ENCODE measurements at regions not wholly inside any gene's neighbourhood (a gene's known extent, or its start where the extent isn't known, plus 50 kb on each side); places are given as distances from the start of the nearest gene placed in this dataset.

DNA sequence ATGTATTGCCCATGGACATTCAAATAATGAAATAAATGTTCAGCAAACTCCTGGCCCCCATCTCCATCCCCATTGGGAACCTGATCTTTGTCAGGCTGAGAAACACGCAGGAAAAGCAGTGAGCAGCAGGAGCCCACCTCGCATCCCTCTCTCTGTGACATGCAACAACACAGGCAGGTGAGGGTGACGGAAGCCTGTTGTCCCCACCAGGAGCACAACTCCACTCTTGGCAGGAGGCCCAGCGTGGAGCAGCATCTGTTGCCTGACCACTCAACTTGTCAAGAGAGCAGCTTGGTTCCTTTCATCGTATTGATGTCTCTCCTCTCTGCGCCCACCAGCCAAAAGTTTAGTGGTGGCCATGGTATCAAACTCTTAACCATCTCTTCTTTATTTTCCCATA lies 586.9 kb upstream of the ARID1B start:
- TF ChIP-seq, protein P1, sequence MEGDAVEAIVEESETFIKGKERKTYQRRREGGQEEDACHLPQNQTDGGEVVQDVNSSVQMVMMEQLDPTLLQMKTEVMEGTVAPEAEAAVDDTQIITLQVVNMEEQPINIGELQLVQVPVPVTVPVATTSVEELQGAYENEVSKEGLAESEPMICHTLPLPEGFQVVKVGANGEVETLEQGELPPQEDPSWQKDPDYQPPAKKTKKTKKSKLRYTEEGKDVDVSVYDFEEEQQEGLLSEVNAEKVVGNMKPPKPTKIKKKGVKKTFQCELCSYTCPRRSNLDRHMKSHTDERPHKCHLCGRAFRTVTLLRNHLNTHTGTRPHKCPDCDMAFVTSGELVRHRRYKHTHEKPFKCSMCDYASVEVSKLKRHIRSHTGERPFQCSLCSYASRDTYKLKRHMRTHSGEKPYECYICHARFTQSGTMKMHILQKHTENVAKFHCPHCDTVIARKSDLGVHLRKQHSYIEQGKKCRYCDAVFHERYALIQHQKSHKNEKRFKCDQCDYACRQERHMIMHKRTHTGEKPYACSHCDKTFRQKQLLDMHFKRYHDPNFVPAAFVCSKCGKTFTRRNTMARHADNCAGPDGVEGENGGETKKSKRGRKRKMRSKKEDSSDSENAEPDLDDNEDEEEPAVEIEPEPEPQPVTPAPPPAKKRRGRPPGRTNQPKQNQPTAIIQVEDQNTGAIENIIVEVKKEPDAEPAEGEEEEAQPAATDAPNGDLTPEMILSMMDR (IDR thresholded peaks at IDR 0.05; ENCODE audit: insufficient read depth, low read length), result no peak
- TF ChIP-seq, protein P2, sequence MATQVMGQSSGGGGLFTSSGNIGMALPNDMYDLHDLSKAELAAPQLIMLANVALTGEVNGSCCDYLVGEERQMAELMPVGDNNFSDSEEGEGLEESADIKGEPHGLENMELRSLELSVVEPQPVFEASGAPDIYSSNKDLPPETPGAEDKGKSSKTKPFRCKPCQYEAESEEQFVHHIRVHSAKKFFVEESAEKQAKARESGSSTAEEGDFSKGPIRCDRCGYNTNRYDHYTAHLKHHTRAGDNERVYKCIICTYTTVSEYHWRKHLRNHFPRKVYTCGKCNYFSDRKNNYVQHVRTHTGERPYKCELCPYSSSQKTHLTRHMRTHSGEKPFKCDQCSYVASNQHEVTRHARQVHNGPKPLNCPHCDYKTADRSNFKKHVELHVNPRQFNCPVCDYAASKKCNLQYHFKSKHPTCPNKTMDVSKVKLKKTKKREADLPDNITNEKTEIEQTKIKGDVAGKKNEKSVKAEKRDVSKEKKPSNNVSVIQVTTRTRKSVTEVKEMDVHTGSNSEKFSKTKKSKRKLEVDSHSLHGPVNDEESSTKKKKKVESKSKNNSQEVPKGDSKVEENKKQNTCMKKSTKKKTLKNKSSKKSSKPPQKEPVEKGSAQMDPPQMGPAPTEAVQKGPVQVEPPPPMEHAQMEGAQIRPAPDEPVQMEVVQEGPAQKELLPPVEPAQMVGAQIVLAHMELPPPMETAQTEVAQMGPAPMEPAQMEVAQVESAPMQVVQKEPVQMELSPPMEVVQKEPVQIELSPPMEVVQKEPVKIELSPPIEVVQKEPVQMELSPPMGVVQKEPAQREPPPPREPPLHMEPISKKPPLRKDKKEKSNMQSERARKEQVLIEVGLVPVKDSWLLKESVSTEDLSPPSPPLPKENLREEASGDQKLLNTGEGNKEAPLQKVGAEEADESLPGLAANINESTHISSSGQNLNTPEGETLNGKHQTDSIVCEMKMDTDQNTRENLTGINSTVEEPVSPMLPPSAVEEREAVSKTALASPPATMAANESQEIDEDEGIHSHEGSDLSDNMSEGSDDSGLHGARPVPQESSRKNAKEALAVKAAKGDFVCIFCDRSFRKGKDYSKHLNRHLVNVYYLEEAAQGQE (IDR thresholded peaks at IDR 0.05; ENCODE audit: insufficient replicate concordance, low read depth), result no peak
- TF ChIP-seq SPI1 (IDR thresholded peaks at IDR 0.05; ENCODE audit: borderline replicate concordance, low read depth), result no peak
- no peak for TF ChIP-seq POLR2AphosphoS5 (IDR thresholded peaks at IDR 0.05; ENCODE audit: low read depth)
- no peak for TF ChIP-seq GABPA (IDR thresholded peaks at IDR 0.05; ENCODE audit: low read depth)
- no peak for DNase-seq (ENCODE audit: low read depth in 1 of 2, low spot score in 1 of 2)
- Histone ChIP-seq H3K27me3 (ENCODE audit: insufficient read depth, poor library complexity, severe bottlenecking) (no peaks in the 10 kb centered on the region), H3K27ac (replicated peaks) (no peak overlapping the region), H3K4me3 (replicated peaks; ENCODE audit: insufficient read depth, low read length) (no peak overlapping the region)

DNA sequence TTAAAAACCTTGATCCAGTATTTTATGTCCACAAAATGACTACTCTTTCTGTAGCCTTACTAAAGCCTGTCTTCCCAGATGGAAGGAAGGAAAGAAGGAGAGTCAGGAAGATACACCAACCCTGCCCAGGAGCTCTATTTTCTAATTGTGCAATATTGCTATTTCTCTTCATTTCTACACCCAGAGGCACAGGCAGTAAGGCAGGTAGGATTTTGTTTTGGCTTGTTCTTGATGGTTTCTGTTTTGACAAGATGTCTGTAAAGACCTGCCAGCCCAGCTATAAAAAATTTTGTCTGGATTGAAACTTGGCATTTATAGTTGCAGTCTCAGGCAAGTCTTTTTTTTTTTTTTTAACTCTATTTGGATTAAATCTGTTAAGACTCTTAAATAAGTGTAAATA lies 587.5 kb upstream of the ARID1B start:
- no peak for DNase-seq (ENCODE audit: low read depth in 1 of 2, low spot score in 1 of 2)
- TF ChIP-seq, protein P2 (IDR thresholded peaks at IDR 0.05; ENCODE audit: insufficient replicate concordance, low read depth), result no peak
- TF ChIP-seq SPI1 (IDR thresholded peaks at IDR 0.05; ENCODE audit: borderline replicate concordance, low read depth) (no peak), POLR2AphosphoS5 (IDR thresholded peaks at IDR 0.05; ENCODE audit: low read depth) (no peak), GABPA (IDR thresholded peaks at IDR 0.05; ENCODE audit: low read depth) (no peak)
- TF ChIP-seq, protein P1 (IDR thresholded peaks at IDR 0.05; ENCODE audit: insufficient read depth, low read length), result no peak
- Histone ChIP-seq H3K4me3 (replicated peaks; ENCODE audit: insufficient read depth, low read length) (no peak overlapping the region), H3K27me3 (ENCODE audit: insufficient read depth, poor library complexity, severe bottlenecking) (no peaks in the 10 kb centered on the region), H3K27ac (replicated peaks) (no peak overlapping the region)

DNA sequence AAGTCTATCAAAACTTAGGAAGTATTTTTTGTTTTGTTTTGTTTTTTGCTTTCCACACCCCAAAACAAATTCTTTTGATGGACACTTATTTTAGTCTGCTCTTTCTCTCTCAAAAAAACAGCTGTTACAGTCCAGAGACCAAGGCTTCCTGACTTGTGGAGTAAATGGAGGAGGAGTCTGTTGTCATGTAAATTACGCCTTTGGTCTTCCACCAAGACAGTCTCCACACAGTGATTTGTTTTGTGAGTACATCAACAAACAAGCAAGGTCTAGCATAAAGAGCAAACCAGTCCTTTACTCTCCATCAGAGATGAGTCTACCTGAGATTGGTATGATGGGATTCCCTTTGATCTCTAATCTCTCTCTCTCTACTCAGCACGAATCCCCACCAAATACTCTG lies 588.0 kb upstream of the ARID1B start:
- TF ChIP-seq GABPA (IDR thresholded peaks at IDR 0.05; ENCODE audit: low read depth) (no peak), POLR2AphosphoS5 (IDR thresholded peaks at IDR 0.05; ENCODE audit: low read depth) (no peak), SPI1 (IDR thresholded peaks at IDR 0.05; ENCODE audit: borderline replicate concordance, low read depth) (no peak)
- TF ChIP-seq, protein P2 (IDR thresholded peaks at IDR 0.05; ENCODE audit: insufficient replicate concordance, low read depth), result no peak
- TF ChIP-seq, protein P1 (IDR thresholded peaks at IDR 0.05; ENCODE audit: insufficient read depth, low read length), result no peak

More for the DNA sequence above, 588.0 kb upstream of the ARID1B start:
- H3K27ac ChIP-seq (replicated peaks), result no peak overlapping the region
- H3K27me3 ChIP-seq (ENCODE audit: insufficient read depth, poor library complexity, severe bottlenecking), result no peaks in the 10 kb centered on the region
- no peak for DNase-seq (ENCODE audit: low read depth in 1 of 2, low spot score in 1 of 2)
- H3K4me3 ChIP-seq (replicated peaks; ENCODE audit: insufficient read depth, low read length), result no peak overlapping the region
